ENCODE measurements at regions not wholly inside any gene's neighbourhood (a gene's known extent, or its start where the extent isn't known, plus 50 kb on each side); places are given as distances from the start of the nearest gene placed in this dataset.

GRCh38 chr4:24057915-24058559, 168.2 kb upstream of the PPARGC1A start:
- no peak for DNase-seq (ENCODE audit: low read depth)

GRCh38 chr4:24056289-24056688, 166.4 kb upstream of the PPARGC1A start:
- DNase-seq (ENCODE audit: low read depth), result no peak

DNA sequence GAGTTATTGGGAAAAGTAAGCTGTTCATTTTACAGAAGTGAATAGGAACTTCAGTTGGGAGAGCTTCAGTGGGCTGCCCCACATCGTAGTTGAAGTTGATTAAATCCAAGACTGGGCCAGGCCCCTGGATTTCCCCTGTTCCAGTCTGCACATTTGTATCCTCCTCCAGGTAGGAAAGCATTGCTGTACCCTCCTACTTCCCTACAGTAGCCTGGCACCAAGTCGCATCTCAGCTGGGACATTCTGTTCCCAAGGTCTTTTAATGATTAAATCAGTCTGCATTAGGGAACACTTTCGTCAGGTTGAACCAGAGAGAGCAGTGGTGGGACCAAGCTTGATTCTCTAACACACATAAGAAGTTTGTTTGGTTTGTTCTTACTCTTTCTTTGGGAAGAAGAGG, 165.8 kb upstream of the PPARGC1A start:
- no peak for DNase-seq (ENCODE audit: low read depth)

GRCh38 chr4:24054910-24055309, 165.1 kb upstream of the PPARGC1A start:
- DNase-seq (ENCODE audit: low read depth), result no peak

GRCh38 chr4:24053934-24054333, 164.1 kb upstream of the PPARGC1A start:
- DNase-seq (ENCODE audit: low read depth), result no peak

DNA sequence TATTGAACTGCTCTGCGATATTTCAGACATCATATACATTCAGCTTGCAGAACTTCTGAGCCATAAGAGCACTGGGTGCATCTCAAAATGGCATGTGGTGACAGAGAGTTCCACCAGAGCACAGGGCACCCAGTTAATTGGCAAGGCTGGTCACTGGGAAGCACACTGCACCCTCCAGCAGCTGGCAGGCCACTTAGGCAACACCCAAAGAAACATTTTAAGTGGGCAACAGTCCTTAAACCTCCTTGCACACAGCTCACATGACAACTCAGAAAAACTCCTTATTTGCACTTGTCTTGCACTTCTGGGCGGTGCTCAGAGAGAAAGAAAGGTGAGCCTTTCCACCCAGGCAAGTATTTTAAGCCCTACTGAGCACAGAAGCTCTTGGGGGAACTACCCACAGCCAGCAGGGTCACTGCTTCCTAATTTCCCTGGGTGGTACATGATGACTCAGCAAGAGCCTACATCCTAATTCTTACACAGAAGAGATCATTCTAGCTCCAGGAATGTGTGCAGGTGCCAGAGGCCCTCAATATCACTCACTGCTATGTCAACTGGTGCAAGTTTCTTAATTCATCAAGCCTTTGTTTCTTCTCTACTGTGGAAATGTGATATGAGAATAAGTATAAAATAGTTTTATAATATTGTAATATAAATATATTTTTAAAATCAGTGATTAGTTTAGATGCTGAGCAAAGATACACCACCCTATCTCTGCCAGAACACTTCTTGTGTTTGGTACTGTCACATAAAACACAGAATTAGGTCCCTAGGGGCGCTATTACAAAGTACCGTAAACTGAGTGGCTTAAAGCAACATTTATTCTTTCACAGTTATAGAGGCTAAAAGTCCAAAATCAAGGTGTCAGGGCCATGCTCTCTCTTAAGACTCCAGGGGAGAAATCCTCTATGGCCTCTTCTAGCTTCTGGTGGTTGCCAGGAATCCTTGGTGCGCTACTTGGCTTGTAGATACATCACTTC, 155.1 kb upstream of the PPARGC1A start:
- DNase-seq (ENCODE audit: low read depth), result no peak

GRCh38 chr4:24042094-24042493, 152.2 kb upstream of the PPARGC1A start:
- peak; percentile 69 for DNase-seq (ENCODE audit: low read depth)

- no peak for DNase-seq (ENCODE audit: low read depth)
Observed at GRCh38 chr4:24040811-24041210, 151.0 kb upstream of the PPARGC1A start.

- DNase-seq (ENCODE audit: low read depth), result no peak
Observed at GRCh38 chr4:24033626-24034025, 143.8 kb upstream of the PPARGC1A start.

- no peak for DNase-seq (ENCODE audit: low read depth)
Observed at GRCh38 chr4:24032371-24032989, 142.6 kb upstream of the PPARGC1A start.

GRCh38 chr4:24026596-24026995, 136.7 kb upstream of the PPARGC1A start:
- DNase-seq (ENCODE audit: low read depth), result no peak

DNA sequence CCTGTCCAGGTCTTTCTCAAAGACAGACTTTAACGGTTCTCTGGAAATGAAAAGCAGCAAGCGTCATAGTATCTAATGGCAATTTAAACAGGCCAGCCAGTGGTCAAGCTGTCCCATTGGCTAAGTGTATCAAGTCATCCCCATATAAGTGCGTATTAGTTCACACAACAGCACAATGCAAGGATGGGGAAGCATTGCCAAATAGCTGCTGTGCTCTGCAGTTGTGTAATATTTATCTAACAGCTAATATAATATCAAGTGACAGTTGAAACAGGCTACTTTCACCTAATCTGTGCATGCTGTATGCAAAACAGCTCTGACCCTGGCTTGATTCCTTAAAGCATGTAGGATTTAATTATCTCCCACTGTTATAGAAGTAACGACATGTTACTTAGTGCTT, 134.8 kb upstream of the PPARGC1A start:
- no peak for DNase-seq (ENCODE audit: low read depth)

GRCh38 chr4:24024157-24024556, 134.3 kb upstream of the PPARGC1A start:
- DNase-seq (ENCODE audit: low read depth), result no peak

DNA sequence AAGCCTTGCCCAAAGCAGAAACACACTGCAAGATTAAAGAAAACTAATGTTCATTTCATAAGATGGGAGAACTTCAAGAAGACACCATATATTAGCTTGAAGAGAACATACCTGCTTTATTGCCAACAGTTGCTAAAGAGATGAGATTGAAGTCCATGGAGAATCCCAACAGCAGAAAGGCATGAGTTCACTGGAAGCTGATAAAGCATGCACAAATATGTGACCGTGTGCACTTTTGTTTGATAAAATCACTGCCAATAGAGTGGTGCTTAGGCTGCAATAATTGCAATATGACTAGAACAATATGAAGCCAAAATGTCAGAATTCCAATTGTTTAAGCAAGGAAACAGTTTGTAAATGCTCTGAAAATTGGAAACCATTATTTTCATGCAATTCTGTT, 125.9 kb upstream of the PPARGC1A start:
- no peak for DNase-seq (ENCODE audit: low read depth)

DNA sequence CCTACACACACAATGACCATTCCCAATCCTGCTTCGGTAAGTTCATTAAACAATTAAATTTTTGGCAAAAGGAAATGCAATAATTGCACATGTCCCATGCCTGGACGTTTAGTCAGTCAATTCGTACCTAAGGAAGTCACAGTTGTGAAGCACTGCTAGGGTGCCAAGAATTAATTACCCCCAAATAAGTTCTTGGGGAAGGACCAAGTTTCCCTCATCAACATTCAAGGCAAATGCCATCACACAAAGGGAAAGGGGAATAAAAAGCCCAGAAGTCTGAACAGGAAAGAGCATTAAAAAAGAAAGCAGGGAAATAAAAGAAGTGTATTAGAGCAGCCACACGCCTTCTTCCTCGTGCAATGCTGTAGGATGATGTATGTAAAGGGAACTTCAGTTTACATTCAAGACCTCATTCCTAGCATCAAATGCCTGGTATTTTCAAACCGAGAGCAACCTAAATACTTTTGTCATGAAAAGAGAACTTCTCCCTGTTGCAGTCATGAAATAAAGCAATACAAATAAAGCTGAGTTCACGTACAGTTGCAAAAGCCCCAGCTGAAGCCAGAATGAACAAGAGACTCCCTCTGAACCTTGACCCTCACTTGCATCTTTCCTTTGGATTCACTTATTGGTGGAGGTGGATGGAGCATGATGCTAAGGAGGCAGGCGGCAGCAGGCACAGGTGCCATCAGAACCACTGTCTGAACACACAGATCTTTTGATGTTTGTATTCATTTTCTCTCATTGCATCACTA, 124.0 kb upstream of the PPARGC1A start:
- DNase-seq (ENCODE audit: low read depth), result no peak

- no peak for DNase-seq (ENCODE audit: low read depth)
Observed at GRCh38 chr4:24010994-24011393, 121.1 kb upstream of the PPARGC1A start.

DNA sequence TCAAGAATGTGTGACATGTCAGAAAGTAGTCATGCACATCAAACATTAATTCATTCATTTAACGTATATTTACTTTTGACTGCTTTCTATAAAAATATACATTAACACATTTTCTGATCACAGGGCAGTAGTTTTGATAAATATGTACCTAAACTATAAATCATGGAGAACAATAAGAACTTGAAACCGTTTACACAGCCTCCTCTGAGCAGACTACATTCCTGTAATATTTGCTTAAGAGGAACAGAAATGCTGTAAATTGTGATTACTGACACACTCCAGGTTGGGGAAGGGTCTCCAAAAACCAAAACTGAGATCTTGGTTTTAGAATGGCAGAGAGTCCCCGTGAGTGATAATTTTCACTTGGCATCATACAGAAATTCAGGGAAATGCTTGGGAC, 120.7 kb upstream of the PPARGC1A start:
- DNase-seq (ENCODE audit: low read depth), result no peak

DNA sequence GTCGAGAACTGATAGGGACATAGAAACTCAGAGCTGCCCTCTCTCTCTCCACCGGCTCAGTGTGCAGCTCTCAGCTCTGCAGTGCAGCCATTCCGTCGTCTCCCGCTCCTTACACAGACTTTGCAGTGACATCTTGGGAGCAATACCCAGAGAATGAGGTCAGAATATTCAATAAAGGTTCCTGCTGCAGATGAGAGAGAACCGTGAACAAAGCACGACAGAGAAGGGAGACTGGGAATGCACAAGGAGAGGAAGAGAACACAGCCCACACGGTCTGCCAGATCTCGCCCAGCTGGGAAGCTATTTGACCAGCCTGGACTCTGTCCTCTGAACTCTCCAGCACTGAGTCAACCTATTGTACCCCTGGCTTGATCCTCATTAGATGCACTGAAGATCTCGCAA, 118.0 kb upstream of the PPARGC1A start:
- DNase-seq (ENCODE audit: low read depth), result no peak

DNA sequence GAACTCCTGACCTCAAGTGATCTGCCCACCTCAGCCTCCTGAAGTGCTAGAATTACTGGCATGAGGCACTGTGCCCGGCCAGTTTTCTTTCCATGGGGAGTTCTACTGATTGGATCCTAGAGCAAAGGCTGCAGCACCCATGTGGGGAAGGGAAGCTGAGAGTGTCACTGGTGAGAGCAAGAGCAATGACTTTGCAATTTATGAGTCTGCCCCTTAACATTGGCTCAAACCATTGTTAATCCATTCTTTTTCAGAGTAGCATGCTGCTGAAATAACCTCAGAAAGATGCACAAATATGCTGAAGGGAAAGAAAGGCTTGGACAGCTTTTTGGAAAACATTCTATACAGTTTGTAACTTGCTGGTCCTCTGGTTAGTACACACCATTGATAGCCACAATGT, 116.4 kb upstream of the PPARGC1A start:
- no peak for DNase-seq (ENCODE audit: low read depth)

- no peak for DNase-seq (ENCODE audit: low read depth)
Observed at GRCh38 chr4:24003926-24004325, 114.1 kb upstream of the PPARGC1A start.

- DNase-seq (ENCODE audit: low read depth), result no peak
Observed at GRCh38 chr4:24003496-24003895, 113.6 kb upstream of the PPARGC1A start.

- DNase-seq (ENCODE audit: low read depth), result no peak
Observed at GRCh38 chr4:24002330-24002966, 112.6 kb upstream of the PPARGC1A start.

Data from GM04503 (cell line).